Hindlimb muscle (tissue), 1 donor: ENCODE measurements at regions not wholly inside any gene's neighbourhood (a gene's known extent, or its start where the extent isn't known, plus 50 kb on each side); places are given as distances from the start of the nearest gene placed in this dataset.

Experiments used
- DNase-seq: peaks from one replicate; pipeline ENCODE4 v3.0.0-alpha.2; 2013

- DNase-seq = no peak
These were observed 59.8 kb downstream of the MRM1 start for GRCh38 chr17:36661047-36661666.

DNA sequence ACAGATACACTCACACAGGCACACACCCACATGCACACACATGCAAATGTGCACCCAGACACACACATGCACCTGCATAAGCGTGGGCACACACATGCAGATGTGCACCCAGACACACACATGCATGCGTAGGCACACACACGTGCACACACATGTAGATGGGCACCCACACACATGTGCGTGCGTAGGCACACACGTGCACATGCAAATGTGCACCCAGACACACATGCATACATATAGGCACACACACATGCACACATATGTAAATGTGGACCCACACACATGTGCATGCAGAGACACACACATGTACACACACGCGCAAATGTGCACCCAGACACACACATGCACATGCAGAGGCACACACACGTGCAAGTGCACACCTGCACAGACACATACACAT, 60.3 kb downstream of the MRM1 start:
- no peak for DNase-seq

- no peak for DNase-seq
These were observed 64.0 kb downstream of the MRM1 start for GRCh38 chr17:36665417-36665816.

DNA sequence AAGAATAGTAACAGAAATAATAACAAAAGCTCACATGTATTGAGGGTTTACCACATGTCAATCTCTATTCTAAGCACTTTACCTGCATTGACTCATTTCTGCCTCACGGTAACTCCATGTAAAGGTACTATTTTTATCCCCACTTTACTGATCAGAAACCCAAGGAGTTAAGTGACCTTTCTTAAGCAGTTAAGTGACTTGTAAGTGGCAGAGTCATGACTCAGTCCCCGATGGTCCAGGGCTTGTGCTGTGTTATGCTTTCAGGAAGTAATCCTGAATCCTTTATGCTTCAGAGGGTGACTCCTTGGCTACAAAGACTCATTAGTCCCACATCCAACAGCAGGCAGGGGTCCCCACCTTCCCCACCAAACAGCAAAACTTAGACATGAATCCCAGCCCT, 66.5 kb downstream of the MRM1 start:
- DNase-seq = no peak

- no peak for DNase-seq
These were observed 67.4 kb downstream of the MRM1 start for GRCh38 chr17:36668824-36669223.

DNA sequence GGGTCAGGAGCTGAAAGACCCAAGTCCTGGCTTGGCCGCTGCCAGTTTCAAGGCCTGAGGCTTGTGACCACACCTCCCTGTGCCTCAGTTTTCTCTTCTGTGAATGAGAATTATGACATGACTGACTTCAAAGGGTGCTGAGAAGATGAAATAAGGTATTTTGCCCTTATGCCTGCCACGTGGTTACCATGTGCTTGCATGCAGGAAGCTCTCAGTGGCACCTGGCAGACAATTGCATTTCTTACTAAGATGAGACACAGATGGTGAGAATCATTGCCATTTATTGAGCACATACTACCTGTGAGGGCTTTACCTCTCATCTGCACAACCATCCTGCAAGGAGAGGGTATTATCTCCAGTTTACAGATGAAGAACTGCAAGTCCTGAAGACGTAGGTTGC, 69.8 kb downstream of the MRM1 start:
- no peak for DNase-seq

GRCh38 chr17:36672403-36672918, 71.1 kb downstream of the MRM1 start:
- no peak for DNase-seq

DNA sequence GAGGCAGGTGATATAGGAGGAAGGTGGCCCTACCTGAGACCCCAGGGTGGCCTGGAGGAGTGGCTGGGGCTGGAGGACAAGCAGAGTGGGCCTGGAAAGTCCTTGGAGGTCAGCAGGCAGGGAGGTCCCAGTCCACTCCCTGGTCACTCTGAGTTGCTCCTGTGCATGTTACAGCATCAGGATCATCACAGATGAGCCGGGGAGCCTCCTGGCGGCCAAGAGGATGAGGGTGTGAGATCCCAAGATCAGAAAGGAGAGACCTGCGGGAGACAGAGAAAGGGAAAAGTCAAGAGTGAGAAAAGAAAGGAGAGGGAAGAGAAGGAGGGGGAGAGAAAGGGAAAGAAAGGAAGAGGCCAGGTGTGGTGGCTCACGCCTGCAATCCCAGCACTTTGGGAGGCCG, 71.7 kb downstream of the MRM1 start:
- DNase-seq = no peak

- DNase-seq = no peak
These were observed 72.4 kb downstream of the MRM1 start for GRCh38 chr17:36673637-36674277.

- no peak for DNase-seq
These were observed 72.9 kb downstream of the MRM1 start for GRCh38 chr17:36674278-36674650.

DNA sequence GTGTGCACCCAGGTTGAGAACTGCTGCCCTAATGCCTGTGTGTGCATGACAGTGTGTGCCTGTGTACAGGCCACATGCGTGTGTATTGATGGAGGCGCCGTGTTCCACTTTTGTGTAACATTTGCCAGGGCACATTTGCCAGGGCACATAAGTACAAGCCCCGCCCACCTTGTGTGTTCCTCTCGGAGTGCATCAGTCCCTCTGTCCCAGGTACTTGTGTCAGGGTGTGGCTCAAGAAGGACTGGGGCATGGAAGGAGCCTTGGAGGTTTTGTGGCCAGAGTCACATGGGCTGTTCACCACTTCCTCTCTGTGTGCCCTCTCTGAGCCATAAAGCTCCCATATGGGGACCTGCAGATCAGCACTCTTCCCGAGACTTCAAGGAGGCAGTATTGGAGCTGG, 73.9 kb downstream of the MRM1 start:
- DNase-seq = no peak

DNA sequence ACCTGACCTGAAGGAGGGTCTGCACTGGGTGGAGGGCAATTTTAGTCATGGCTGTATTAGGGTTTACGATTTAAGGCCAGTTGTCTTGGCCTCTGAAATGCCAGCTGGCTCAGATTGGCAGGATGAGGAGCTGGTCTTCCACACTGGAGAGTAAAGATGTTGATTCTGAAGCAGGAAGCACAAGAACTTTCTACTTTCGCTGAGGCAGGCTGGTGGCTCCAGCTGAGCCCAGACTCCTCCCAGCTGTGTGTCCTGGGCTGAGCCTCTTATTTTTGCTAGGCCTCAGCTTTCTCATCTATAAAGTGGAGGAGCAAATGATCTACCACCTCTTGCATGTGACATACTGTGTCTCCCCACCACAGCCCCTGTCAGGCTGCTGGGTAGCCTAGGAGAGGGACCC, 74.4 kb downstream of the MRM1 start:
- DNase-seq = no peak

DNA sequence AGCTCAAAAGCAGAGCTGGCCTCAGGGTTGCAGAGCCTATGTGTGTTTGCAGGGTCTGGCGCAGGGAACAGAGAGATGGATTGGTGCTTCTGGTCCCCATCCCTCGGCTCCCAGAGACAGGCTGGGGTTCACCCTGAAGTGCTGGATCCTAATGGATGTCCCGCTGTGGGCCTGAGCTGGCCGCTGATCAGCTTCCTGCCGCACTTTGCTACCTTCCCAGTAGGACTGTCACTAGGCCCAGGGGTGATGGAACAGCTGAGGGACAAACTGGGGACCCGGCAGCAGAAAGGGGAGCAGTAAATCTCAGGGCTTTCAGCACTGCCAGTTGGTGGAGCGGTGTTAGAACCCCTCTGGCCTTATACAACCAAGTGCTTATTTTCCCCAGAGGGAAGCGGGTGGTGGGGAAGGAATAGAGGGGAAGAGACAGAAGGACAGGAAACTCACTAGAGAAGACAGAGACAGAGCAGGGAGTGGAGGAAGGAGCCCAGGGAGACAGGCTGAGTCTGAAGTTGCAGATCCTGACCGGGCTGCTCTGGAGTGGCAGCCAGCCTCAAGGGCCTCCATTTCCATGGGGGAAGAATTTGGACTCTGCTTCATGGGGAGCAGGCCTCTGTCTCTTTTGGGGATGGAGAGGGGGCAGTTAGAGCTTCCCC, 78.6 kb downstream of the MRM1 start:
- DNase-seq = no peak

DNA sequence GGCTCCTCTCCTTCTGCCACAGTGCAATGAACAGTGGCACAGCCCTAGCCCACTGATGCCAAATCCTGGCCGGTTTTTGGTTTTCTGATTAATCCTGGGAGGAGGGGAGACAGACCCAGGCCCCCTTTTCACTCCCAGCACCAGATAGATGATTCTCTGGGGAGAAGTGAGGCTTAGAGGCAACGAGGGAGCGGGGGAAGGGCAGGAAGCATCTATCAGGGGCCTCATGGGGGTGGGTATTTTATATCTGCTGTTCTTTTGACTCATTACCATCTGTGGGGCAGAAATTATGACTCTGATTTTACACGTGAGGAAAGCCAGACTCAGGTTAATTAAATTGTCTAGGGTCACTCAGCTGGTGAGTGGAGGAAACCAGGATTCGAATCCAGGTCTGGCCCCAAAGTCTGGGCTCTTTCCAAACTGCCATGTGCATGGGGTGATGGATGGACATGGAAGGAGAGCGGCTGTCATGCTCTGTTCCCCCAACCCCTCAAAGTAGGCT, 79.4 kb downstream of the MRM1 start:
- no peak for DNase-seq

DNA sequence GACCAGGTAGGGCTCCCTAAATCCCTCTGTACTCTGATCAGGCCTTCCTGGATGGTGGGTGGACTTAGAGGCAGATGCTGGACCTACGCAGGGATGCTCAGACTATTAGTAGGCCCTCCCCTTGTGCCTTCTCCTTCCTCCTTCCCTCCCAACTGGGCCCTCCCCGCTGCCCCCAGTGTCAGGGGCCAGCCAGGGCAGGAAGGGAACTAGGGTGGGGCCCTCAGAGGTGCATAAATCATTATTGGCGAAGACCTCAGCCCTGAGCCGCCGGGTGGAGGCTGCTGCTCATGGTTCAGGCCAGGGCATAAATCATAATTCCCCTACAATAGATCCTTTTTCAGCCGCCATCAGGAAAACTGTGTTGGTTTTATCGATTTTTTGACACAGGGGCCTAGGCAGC, 81.4 kb downstream of the MRM1 start:
- DNase-seq = no peak

DNA sequence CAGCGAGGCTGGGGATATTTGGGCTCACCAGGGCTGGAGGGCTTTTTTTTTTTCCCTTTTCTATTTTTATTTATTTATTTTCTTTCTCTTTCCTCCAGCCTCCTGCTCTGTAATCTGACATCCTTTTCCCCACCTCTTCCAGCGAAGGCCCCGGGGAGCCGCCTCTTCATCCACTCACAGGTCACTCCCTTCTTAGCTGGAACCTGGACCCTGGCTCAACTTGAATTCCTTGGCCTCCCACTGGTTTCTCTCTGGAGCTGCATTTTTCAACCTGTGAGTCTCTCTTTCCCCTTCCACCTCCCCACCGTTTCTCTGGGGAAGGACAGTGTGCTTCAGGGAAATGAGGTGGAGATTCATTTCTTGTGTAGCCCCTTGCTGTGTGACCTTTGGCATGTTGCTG, 82.0 kb downstream of the MRM1 start:
- no peak for DNase-seq

GRCh38 chr17:36684134-36684533, 82.8 kb downstream of the MRM1 start:
- DNase-seq = no peak

- no peak for DNase-seq
These were observed 84.8 kb downstream of the MRM1 start for GRCh38 chr17:36686123-36686669.

GRCh38 chr17:36687736-36688135, 86.4 kb downstream of the MRM1 start:
- DNase-seq = no peak

DNA sequence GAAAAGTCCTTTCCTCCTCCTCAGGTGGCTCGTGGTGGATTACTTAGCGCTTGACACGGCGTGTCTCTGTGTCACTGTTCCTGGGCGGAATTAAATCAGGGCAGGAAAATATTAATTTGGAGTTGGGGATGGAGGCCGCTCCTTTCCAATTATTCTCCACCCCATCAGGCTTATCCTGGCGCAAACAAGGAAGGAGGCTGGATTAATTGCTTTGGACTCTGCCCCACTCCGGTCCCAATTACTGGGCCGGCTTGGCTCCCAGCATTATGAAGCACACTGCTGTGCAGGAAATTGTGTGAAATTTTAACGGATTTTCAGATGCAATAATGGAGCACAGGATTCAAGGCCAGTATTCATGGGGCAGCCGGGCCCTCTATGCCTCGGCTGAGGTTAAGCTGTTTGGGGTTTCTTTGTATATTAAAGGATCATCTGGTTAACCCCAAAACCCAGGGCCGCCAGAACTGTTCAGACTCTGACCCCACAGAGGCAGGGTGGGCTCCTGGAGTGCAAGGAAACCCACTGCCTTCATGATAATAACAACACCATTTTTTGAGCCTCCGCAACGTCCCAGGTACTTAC, 87.8 kb downstream of the MRM1 start:
- no peak for DNase-seq

GRCh38 chr17:36690190-36690589, 88.8 kb downstream of the MRM1 start:
- DNase-seq = no peak

- no peak for DNase-seq
These were observed 90.2 kb downstream of the MRM1 start for GRCh38 chr17:36691606-36692005.

GRCh38 chr17:36695082-36695481, 93.7 kb downstream of the MRM1 start:
- DNase-seq = no peak
